Activated CD4-positive, CD25-positive, alpha-beta regulatory T cell (primary cell): ENCODE measurements at regions not wholly inside any gene's neighbourhood (a gene's known extent, or its start where the extent isn't known, plus 50 kb on each side); places are given as distances from the start of the nearest gene placed in this dataset.

Experiments used
- DNase-seq, 4 experiments: peaks; one replicate each; lab custom pipeline; 2025; lab: John Stamatoyannopoulos, UW

DNA sequence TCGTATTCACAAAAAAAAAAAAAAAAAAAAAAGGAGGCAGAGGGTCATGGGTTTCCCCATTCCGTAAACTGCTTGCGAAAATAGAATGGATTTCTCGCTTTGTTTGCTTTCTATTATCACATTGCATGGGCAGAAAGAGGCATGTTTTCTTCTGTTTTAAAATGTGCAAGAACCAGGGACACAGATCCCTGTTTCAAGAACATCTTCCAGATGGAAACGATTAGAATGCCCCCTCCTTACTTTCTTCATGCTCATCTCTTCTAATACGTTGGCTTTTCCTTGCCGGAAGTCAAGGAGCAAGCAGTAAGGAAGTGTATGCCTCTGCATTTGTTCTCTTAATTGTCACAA lies 51.0 kb upstream of the ZNF516 start:
- no peak for DNase-seq

DNA sequence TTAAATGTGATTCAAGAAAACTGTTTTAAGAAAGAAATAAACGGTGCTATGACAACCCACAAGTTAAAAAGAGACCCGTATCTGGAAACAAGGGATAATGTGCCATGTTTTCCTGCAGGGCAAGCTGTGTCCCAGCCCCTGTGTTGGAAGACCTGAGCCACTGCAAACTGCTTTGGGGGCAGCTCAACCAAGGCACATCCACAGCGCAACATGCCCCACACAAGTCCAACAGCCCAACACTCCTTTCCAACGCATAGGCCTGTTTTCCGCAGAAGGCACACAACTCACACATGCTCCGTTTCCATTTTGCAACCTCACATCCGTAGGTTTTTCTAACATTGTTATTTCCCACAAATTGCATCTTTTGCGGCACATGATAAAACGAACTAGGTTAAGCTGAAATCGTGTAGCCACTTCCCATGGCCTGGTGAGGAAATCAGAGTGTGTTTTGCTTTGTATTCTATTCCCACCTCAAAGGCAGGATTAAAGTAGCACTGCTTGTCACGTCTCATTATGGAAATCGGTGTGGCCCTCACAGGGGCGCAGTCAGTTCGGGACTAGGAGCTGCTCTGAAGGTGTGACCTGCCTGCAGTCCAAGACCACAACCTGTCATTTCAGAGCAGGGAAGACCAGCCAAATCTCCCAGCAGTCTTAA lies 50.5 kb upstream of the ZNF516 start:
- no peak for DNase-seq

DNA sequence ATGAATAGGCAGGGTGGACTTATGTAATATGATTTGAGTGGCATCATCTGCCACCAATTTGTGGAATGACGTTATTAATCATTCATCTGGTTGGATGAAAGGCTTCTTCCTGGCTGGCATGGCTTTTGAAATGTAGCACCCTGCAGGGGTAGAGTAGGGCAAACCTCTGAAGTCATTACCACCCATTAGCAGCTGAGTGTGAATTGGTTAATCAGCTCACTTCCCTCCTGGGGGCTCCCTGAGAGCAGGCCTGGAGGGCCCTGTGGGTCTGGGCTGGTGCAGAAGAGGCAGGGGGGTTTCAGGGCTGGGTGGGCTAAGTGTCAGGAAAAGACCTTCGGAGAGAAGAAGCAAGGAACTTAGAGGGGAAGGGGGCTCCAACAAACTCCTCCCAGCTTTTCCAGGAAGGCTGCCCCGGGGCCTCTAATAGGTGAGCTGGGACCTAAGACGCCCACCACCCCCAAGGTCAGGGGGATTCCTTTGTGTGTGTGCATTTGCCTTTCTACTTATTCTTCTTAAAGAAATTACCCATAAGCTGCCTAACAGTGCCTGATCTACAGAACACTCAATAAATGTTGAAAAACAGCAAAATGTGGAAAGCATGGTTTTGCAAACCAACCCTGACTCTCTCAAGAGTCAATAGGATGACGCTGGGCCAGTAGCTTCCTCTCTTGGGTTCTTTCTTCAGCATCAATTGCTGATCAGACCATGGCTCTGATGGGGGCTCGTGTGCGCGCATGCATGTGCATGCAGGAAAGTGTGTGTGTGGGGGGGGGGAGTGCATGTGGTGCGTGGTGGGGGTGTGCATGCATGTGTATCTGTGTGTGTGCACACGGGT lies 49.7 kb upstream of the ZNF516 start:
- no peak for DNase-seq
